ENCODE measurements at regions not wholly inside any gene's neighbourhood (a gene's known extent, or its start where the extent isn't known, plus 50 kb on each side); places are given as distances from the start of the nearest gene placed in this dataset.
"Not testable (repeated sequence)": the region's sequence is repeated elsewhere in the genome, so short reads cannot be mapped to it uniquely, and the experiment has no call there.

DNA sequence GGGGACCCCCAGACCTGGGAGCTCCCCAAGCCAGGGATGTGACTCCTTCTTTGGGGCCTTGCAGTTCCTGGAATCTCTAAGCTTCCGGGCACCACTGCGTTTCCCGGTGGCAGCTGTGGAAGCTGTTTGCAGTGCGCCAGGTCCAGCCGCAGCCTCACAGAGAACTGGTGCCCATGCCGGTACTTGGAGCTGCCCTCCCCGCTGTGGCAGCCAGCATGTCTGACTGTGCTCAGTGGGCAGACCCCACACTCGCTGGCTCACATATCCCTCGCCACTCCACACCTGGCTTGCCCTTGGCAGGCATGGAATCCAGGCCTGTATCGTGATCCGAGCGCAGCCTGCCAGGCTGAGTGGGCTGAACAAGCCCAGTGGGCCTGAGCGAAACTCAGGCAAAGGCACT is 753.2 kb upstream of the PCDH20 start:
- DNase-seq (ENCODE audit: low spot score) = no peak

DNA sequence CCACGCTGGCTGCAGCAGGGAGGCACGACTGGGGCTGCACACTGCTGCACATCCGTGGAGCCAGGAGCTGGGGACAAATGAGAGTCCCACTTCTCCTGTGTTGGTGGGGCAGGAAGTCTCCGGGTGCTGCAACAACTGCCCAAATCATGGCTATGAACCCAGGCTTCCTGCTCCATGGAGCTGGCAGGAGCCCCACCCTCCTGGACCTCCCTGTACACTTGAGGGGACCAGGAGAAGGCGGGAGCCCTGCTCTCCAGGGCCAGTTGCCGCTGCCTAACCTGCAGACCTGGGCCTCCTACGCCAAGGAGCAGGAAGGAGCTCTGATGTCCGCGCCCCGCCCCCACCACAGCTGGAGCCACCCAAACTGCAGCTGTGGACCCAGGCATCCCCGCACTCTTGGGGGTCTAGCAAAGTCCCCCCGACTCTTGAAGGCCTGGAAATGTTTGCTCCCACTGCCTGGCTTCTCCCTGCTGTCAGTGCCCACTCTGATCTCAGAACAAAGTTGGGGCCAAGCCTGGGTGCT is 752.1 kb upstream of the PCDH20 start:
- DNase-seq (ENCODE audit: low spot score) = no peak

DNA sequence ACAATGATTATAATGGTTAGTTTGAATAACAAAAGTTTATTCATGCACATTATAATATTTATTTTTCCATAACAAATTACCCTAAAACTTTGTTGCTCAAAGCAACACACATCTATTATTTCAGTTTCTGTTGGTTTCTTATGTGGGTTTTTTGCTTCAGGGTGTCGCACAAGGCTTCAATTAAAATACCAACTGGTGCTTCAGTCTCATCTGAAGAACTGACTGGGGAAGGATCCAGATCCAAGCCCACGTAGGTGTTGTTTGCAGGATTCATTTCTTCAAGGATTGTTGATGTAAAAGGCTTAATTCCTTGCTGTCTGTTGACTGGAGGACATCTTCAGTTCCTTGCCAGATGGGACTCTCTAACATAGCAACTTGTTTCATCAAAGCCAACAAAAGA is 747.2 kb upstream of the PCDH20 start:
- DNase-seq (ENCODE audit: low spot score) = no peak

DNA sequence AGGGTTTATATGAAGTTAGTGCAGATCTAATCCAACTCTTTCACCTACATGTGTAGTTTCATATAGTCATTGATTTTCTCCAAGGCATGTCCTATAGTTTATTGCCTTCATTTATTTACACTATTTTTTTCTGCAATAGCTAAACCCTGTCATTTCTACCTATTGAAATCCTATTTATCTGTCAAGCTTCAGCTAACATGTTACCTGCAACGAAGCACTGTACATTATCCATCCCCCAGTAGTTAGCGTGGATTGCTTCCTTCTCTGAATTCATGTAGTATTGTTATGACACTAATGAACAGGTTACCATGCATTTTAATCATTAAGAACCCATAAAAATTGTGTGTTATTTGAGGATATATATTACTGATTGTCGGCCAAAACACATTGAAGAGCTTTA is 742.9 kb upstream of the PCDH20 start:
- no peak for DNase-seq (ENCODE audit: low spot score)

DNA sequence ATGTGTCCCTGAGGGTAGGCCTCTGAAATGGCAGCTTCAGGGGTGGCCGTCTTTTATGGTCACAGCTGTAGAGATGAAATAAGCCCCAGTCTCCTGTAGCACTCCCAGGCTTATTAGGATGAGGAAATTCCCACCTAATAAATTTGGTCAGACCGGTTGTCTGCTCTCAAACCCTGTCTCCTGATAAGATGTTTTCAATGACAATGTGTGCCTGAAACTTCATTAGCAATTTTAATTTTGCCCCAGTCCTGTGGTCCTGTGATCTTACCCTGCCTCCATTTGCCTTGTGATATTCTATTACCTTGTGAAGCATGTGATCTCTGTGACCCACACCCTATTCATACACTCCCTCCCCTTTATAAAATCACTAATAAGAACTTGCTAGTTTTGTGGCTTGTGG is 736.1 kb upstream of the PCDH20 start:
- DNase-seq (ENCODE audit: low spot score) = not testable (repeated sequence)

DNA sequence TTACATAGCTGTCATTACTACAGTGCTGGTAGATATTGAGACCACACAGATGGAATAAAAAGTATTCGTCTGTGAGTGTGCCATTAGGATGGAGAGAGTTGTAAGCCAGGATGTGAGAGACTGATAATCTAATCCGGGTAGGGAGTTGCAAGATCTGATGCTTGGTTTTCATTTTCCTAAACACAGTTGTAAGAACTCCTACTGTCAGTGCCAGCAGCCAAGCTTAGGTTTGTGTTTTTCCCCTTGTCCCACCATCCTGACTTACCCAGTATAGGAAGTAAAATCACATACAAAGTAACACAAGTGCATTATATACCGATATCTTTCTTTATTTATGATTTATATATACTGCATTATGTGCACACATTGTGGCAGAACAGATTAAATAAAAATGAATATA is 726.4 kb upstream of the PCDH20 start:
- DNase-seq (ENCODE audit: low spot score) = no peak

DNA sequence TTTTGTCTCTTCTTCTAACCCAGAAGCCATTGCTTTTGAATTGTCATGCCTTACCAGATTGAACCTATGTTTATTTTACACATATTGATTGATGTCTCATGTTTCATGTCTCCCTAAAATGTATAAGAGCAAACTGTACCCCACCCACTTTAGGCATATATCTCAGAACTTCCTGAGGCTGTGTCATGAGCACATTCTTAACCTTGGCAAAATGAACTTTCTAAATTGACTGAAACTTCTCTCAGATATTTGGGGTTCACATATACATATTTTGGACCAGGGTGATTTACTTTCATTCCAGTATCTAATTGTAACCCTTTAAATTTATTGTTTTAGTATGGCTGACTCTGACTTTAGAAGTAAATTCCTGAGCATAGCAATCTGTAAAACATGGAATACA is 723.9 kb upstream of the PCDH20 start:
- no peak for DNase-seq (ENCODE audit: low spot score)

DNA sequence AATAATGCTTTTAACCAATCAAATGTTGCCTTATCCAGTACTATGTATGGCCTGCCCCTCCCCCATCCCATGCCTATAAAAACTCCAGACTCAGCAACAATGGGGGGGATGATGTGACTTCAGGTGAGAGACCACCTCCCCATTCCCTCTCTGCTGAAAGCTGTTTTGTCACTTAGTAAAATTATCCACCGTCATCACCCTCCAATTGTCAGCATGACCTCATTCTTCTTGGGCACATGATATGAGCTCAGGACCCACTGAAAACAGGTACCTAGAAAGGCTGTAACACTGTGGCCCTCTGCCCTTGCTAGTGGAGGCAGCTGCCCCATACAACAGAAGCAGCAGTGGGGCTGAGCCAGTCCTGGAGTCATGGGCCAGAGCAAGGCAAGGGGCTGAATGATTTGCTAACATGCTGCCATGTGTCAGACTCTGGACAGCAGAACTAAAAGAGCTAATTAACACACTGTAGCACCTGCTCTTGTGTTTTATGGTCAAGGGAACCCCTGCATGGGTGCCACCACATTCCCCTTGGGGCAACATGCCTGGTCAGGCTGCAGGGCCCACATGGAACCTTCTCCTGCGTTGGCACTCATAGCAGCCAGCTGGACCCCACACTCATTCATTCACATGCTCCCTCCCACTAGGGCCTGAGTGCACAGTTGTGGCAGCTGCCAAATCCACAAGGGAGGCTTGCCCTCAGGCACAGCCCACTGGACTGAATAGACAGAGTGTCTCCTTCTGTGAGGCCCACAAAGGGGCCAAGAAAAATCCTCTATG is 722.2 kb upstream of the PCDH20 start:
- no peak for DNase-seq (ENCODE audit: low spot score)

DNA sequence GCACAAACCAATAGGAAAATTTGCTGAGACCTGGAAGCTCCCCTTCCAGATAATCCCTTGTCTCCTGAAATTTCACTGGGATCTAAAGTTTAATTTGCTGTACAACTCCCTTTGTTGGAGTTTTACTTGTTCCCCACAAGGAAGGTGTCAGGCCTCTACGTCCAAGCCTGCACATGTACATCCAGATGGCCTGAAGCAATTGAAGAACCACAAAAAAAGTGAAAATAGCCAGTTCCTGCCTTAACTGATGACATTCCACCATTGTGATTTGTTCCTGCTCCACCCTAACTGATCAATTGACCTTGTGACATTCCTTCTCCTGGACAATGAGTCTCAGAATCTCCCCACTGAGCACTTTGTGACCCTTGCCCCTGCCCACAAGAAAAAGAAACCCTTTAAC is 716.0 kb upstream of the PCDH20 start:
- DNase-seq (ENCODE audit: low spot score) = no peak

DNA sequence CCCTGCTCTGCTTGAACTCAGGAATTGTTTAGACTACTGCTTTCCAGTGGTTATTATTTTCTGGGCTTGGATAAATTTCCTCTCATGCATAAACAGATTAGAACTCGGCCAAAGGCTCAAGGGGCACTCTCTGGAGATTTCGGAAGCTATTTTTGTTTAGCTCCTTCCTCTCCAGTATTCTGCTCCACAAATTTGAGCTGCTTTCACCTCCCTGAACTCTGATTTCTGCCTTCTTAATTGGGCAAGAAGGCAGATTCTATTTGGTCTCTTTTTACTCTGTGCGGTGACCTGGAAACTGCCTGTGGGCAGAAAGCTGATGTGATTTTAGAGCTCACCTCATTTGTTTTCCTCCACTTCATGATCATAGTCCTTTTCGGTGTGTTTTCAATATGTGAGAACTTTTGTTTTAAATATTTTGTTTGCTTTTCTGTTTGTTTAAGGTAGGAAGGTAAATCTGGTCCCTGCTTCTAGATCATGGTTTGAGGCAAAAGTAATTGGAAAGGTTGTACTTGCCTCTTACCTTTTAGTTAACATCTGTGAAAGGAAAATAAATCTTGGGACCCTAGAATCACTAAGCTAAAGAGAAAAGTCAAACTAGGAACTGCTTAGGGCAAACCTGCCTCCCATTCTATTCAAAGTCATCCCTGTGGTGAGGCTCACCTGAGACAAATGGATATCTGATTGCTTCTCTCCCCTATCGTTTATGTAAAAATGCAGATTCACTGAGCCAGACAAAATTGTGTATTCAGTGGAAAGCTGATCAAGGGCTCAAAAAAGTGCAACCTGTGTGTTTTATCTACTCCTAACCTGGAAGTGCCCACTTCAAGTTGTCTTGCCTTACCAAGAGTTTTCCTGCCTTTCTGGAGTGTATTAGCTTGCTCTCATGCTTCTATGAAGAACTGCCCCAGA is 714.7 kb upstream of the PCDH20 start:
- DNase-seq (ENCODE audit: low spot score) = no peak

DNA sequence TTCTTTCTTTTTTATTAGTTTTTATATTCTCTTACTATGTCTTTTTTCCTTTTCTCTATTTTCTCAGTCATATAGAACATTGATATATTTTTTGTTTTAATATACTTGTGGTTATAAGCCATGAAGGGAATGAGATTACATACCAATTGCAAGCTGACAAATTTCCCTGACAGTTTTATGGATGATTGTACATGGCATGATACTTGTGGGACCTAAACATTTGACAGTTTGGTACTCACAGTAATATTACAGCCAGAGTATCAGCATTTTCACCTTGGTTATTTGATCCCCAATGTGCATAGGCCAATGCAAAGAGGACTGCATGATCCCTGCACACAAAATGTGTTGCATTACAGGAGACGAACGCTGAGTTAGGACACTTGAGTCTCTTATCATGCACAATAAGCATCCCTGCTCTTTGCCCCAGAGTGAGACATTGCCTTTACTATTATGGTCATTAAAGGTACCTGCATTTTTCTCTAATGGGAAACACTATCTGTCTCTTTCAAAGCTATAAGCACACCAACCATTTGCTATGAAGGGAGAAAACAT is 713.4 kb upstream of the PCDH20 start:
- DNase-seq (ENCODE audit: low spot score) = no peak

DNA sequence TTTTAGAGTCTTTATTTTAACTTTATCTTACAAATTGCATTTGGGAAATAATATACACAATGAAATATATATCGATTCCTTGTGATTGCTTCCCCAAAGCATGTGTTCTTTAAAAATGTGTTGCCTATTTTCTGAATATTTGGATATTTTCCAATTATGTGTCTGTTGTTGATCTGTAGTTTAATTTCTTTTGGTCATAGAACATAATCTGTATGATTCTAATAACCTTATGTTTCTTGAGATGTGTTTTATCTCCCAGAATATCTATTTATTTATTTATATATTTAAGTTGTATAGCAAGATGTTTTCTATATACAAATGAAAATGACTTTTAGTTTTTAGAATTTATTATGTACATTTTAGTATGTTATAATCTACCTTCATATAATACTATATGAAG is 710.8 kb upstream of the PCDH20 start:
- no peak for DNase-seq (ENCODE audit: low spot score)

DNA sequence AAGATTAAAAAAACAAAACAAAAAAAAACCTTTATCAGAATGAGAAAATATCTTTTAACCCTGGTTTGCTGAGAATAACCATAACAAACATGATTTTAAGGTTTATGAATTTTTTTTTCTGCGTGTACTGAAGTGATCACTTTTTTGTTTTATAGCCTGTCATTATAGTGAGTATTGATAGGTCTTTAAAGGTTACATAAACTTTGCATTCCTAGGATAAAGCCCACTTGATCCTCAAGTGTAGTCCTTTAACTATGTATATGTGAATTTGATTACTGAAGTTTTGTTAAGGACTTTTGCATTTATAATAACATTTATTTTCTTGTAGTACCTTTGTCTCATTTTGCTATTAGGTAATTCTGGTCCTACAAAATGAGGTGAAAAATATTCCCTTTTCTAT is 709.8 kb upstream of the PCDH20 start:
- no peak for DNase-seq (ENCODE audit: low spot score)

DNA sequence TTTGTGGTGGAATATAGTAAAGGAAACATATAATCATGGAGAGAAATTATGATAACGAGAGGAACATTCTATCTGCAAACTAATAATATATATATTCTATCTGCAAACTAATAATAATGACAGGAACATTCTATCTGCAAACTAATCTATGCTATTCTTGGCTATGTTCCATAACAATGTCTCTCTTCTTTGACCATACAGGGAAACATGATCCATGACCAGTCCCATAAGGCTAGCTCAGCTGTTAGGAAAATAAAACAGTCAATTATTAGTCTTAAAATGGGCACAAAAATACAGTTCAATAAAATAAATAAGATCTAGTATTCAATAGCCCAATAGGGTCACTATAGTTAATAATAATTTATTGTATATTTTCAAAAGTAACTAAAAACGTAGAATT is 707.8 kb upstream of the PCDH20 start:
- DNase-seq (ENCODE audit: low spot score) = no peak

DNA sequence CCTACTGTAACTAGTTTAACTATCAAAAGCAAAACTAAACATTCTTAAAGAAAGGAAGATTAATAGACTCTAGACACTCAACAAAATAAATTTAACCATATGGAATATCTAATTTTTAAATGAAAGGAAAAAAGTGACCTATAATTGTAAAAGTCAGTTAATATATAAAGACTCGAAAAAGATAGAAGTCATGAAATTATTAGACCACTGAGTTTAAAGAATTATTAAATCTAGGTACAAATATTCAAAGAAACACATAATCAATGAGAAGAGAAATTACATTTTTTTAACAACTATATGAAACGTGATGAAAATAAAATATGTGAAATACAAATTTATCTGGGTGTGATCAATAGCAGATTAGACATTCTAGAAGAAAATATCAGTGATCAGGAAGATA is 706.8 kb upstream of the PCDH20 start:
- DNase-seq (ENCODE audit: low spot score) = no peak

DNA sequence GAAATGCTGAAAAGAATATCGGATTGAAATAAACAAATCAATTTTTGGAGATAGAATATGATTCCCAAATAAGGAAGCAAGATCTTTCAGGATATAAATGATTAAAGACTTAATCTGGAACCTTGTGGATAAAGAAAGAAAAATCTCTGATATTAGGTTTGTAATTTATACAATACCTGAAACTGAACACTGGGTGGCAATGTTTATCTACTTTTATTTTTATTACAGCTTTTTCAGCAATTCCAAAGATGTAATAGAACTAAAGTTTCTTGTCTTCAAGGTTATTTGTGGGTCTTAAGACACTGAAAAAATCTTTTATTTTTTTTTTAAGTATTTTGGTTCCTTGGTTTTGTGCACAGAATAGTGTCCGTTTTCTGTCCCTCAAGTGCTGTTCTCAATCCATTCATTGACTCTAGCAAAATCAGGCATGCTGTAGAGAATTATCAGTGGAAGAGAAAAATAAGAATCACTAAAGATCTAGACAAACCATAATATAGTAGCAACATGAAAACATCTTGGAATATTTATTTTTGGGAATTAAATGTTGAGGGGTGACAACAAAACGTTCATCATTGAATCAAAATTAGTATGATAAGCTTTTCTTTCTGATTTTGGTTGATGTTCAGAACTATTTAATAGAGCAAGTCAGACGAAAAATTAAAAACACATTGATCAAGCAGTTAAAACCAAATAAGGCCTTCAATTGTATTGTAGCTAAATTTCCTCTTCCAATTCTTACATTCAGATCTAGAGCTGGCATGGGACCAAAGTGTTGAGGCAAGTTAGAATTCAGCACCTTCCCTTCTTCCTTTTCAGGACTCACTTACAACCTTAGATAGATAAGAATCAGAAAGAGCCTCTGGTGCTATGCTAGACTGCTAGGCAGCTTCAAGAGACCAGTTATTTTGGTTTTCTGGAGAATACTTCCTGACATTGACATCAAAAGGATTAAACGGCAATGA is 704.4 kb upstream of the PCDH20 start:
- peak; percentile 8 for DNase-seq (ENCODE audit: low spot score)

DNA sequence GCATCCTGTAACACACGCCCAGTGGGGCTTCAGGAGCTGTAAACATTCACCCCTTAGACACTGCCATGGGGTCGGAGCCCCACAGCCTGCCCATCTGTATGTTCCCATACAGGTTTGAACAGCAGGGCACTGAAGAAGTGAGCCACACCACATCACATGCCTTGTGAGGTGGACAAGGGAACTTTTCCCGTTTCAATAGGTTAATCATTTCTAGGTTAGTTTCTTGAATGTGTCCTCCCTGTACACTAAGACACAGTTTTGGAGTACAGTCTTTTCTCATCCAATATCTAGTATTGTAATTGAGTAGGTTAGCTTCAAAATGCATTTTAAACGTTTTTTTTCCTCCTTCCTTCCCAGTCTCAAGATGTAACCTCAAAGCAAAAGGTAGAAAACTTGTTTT is 700.2 kb upstream of the PCDH20 start:
- DNase-seq (ENCODE audit: low spot score) = no peak

DNA sequence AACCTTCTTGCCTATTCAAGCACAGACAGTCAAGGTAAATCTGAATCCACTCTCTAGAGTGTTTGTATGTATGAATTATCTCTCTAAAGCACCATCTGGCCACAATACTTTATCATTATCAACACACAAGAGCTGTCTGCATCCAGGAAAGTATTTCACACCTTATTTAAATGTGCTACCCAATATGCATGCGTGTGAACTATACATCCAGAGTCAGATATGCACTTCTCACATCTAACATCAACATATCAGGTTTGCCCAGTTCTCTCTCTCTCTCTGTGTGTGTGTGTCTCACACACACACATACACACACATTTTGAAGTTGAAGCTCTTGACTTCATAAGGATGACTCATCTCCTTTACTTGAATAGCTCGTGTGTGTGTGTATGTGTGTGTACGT is 697.5 kb upstream of the PCDH20 start:
- DNase-seq (ENCODE audit: low spot score) = no peak

DNA sequence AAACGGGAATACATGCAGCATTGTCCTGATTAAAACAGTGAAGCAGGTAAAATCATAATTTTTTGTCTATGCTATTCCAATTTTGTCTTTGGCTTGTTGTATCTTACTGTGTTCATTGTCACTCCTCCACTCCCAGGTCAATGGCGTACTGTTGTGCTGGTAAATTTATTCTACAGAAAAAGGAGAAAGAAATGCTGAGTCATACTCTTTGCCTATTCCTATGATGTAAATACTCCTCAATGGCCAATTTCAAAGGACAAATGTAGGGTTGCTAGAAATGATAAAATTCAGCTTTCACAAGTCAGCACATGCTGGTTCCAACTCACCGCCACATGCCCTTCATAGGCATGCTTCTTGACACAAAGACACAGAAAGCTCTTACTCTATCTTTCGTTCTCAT is 694.4 kb upstream of the PCDH20 start:
- DNase-seq (ENCODE audit: low spot score) = no peak

DNA sequence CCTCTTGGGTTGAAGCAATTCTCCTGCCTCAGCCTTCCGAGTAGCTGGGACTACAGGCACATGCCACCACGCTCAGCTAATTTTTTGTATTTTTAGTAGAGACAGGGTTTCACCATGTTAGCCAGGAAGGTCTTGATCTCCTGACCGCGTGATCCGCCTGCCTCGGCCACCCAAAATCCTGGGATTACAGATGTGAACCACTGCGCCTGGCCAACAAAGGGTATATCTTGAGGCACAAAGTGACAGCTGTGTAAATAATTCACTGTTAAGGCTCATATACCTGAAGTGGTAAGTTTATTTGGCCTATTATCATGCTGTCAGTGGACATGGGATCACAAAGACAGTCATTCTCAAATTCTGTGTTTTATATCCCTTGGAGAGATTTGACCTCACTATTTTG is 688.5 kb upstream of the PCDH20 start:
- DNase-seq (ENCODE audit: low spot score) = not testable (repeated sequence)

DNA sequence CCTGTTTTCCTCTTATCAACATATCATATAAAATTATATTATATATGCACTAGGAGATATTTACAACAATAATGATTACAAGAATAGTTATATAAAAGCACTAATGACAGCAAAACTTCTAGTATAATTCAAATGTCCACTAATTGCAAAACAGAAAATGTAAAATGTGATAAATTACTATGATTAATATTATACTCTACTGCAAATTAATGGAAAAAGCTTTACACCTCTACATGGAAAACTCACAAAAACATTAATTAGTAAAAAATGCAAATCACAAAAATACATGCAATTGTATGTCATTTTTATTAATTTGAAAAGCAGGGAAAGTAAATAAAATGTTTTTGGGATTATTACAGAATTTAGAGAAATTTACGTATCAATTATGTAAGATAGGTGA is 681.0 kb upstream of the PCDH20 start:
- no peak for DNase-seq (ENCODE audit: low spot score)

DNA sequence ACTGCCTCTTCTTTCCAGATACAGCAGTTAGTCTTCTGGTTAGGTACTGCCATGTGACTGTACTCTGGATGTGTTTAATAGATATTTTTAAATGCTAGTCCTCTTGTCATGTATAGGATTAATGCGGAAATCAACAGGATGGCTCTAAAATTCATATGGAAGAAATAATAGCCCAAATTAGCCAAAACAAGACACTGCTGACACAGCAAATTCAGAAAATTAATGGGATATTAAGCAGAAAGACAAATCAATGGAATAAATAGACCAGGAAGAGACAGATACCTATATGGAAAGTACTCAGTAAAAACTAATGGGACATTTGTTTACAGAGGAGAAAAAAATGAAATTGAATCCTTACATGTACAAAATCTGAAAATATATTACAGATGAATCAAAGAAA is 679.3 kb upstream of the PCDH20 start:
- no peak for DNase-seq (ENCODE audit: low spot score)
